Adrenal gland (tissue), 9 donors: ENCODE measurements at regions not wholly inside any gene's neighbourhood (a gene's known extent, or its start where the extent isn't known, plus 50 kb on each side); places are given as distances from the start of the nearest gene placed in this dataset.

Experiments
- DNase-seq, 7 donors: peaks; one replicate each; pipeline ENCODE4 v3.0.0-alpha.2; 2019 to 2020
- H3K27ac ChIP-seq, 5 donors: fragments of 200-600 bp; sonication (generic) in 4 of 5; 1 replicate in 3 of 5; 2 replicates in 2 of 5; pipeline versions ENCODE4 v1.5.1 to v1.8.0; 2016 to 2020; ENCODE audit warnings: mild to moderate bottlenecking in 1 of 5
- H3K27me3 ChIP-seq: fragments of 200-600 bp; 2 replicates; pipeline ENCODE4 v1.8.0; 2021
- H3K36me3 ChIP-seq, 2 donors: fragments of 200-600 bp; replicated peaks in 1 of 2; 1 replicate in 1 of 2; 2 replicates in 1 of 2; pipeline versions ENCODE4 v1.5.1 to v1.8.0; 2018 to 2022
- H3K4me1 ChIP-seq, 2 donors: fragments of 200-600 bp; replicated peaks in 1 of 2; 1 replicate in 1 of 2; 2 replicates in 1 of 2; pipeline versions ENCODE4 v1.5.1 to v1.8.0; 2018 to 2021
- H3K4me3 ChIP-seq, 4 donors: fragments of 200-600 bp; sonication (generic) in 3 of 4; one replicate each; pipeline ENCODE4 v1.5.1; 2016 to 2018
- H3K9me3 ChIP-seq, 3 donors: fragments of 200-600 bp; sonication (generic) in 1 of 3; replicated peaks in 1 of 3; 1 replicate in 2 of 3; 2 replicates in 1 of 3; pipeline versions ENCODE4 v1.5.1 to v1.8.0; 2016 to 2021
- CTCF ChIP-seq, 6 experiments: fragments of 450-650 bp in 4 of 6; fragments of 200-600 bp in 2 of 6; sonication (generic) in 1 of 6; IDR thresholded peaks; 1 replicate in 5 of 6; 2 replicates in 1 of 6; pipeline versions ENCODE4 v1.5.1 to v1.8.0; 2016 to 2021; ENCODE audit warnings: antibody characterized with exemption in 6 of 6, mild to moderate bottlenecking in 2 of 6, moderate library complexity in 1 of 6
- POLR2A ChIP-seq, 2 donors: fragments of 450-650 bp; IDR thresholded peaks; one replicate each; pipeline ENCODE4 v1.6.1; 2017; ENCODE audit warnings: antibody characterized with exemption in 2 of 2, mild to moderate bottlenecking in 2 of 2, moderate library complexity in 1 of 2
- WGBS, 4 donors: extraction: QIAGEN DNeasy Blood & Tissue Kit in 2 of 4; methylation state at CpG; one replicate each; pipeline versions ENCODE4 v1.1.5 to v1.1.7; 2013 to 2017; 5-methylcytosine and 5-hydroxymethylcytosine counted together
- intact Hi-C, 2 donors: fragments of 100-400 bp; cut with DNase I; formaldehyde crosslinking; loops; one replicate each; pipeline versions ENCODE4 v1.14.1 to v1.15.0; 2022 to 2023
- donor health status: healthy with polysubstance abuse.
- donor health status: Bipolar disorder and iron deficiency.
- donor health status: DM: yes; HTN: yes; CAD: no.
- donor health status: DM: no; HTN: no; CAD: no.
- donor health status: DM: no; HTN: no; CAD: no.

- no peak overlapping the region for H3K27ac ChIP-seq
- TF ChIP-seq CTCF (IDR thresholded peaks at IDR 0.05) (no peak), POLR2A (IDR thresholded peaks at IDR 0.05) (no peak)
- intact Hi-C loops = no loop called here
- H3K4me1 ChIP-seq = no peaks in the 10 kb centered on the region
- no peak for DNase-seq
- H3K9me3 ChIP-seq = no peaks in the 10 kb centered on the region
- no peaks in the 10 kb centered on the region for H3K27me3 ChIP-seq
- WGBS, 4 donors = 75 to 80% (median 76%) methylated on average over 6 of the region's 6 CpGs
- no peak overlapping the region for H3K4me3 ChIP-seq
- no peaks in the 10 kb centered on the region for H3K36me3 ChIP-seq
Observed at GRCh38 chr1:187714470-187714869, 885.7 kb downstream of the PLA2G4A start.

GRCh38 chr1:187715483-187715882 lies 886.7 kb downstream of the PLA2G4A start:
- TF ChIP-seq POLR2A (IDR thresholded peaks at IDR 0.05) (no peak), CTCF (IDR thresholded peaks at IDR 0.05) (no peak)
- Histone ChIP-seq H3K9me3 (no peaks in the 10 kb centered on the region), H3K27me3 (no peaks in the 10 kb centered on the region), H3K4me1 (no peaks in the 10 kb centered on the region), H3K36me3 (no peaks in the 10 kb centered on the region), H3K27ac (no peak overlapping the region), H3K4me3 (no peak overlapping the region)
- DNase-seq = no peak
- intact Hi-C loops = no loop called here

GRCh38 chr1:187716160-187716559 lies 887.4 kb downstream of the PLA2G4A start:
- Histone ChIP-seq H3K36me3 (no peaks in the 10 kb centered on the region), H3K27ac (no peak overlapping the region), H3K4me1 (no peaks in the 10 kb centered on the region), H3K27me3 (no peaks in the 10 kb centered on the region), H3K9me3 (no peaks in the 10 kb centered on the region), H3K4me3 (no peak overlapping the region)
- DNase-seq = no peak
- 42 to 53% (median 51%) methylated on average over 1 of the region's 1 CpG for WGBS, 4 donors
- TF ChIP-seq POLR2A (IDR thresholded peaks at IDR 0.05) = no peak
- TF ChIP-seq CTCF (IDR thresholded peaks at IDR 0.05) = no peak
- intact Hi-C loops = no loop called here

GRCh38 chr1:187718527-187718926 lies 889.8 kb downstream of the PLA2G4A start:
- H3K9me3 ChIP-seq = no peaks in the 10 kb centered on the region
- 54 to 70% (median 65%) methylated on average over 3 of the region's 3 CpGs for WGBS, 4 donors
- TF ChIP-seq CTCF (IDR thresholded peaks at IDR 0.05) = no peak
- TF ChIP-seq POLR2A (IDR thresholded peaks at IDR 0.05) = no peak
- intact Hi-C loops = no loop called here
- no peak overlapping the region for H3K27ac ChIP-seq
- H3K36me3 ChIP-seq = no peaks in the 10 kb centered on the region
- no peaks in the 10 kb centered on the region for H3K4me1 ChIP-seq
- no peak for DNase-seq
- H3K4me3 ChIP-seq = no peak overlapping the region
- no peaks in the 10 kb centered on the region for H3K27me3 ChIP-seq
